ENCODE measurements at regions not wholly inside any gene's neighbourhood (a gene's known extent, or its start where the extent isn't known, plus 50 kb on each side); places are given as distances from the start of the nearest gene placed in this dataset.

- TF ChIP-seq POLR2AphosphoS5 (IDR thresholded peaks at IDR 0.05) (no peak), CTCF (IDR thresholded peaks at IDR 0.05) (no peak), POLR2A (IDR thresholded peaks at IDR 0.05) (no peak)
These were observed 291.0 kb upstream of the SATB1 start for GRCh38 chr3:18716101-18716500.

Data from sigmoid colon (tissue), 4 donors.